ENCODE measurements at regions not wholly inside any gene's neighbourhood (a gene's known extent, or its start where the extent isn't known, plus 50 kb on each side); places are given as distances from the start of the nearest gene placed in this dataset.

DNA sequence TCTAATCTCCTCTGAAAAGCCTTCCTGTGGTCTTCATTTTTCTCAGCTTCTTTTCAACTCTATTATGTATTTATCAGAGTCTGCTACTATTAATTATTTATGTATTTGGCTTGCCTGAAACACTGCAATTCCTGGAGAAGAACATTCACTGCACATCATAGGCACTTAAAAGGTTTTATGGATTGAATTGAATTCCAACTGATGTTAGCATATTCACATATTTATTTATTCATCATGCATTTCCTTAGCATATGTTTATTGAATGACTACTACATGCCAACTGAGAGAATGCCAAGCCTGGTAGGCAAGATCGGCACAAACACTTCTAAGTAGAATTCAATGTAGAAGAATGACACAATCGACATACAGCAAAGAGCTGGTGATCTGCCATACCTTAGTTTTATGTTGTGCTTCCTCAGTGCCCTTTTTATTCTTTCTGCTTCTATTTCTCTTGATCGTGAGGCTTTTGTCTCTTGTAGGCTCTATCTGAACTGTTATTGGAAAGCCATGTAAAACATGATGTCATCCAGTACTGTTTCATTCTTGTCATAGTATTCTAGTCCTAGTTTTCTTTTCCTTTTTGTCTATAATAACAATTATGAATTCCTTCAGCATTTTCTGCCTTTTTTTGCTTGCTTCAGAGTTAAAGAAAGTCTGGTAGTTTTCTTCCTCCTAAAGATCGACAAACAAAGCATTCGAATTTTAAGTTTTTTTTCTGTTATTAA lies 454.2 kb downstream of the TLE4 start:
- Histone ChIP-seq H3K36me3 (no peaks in the 10 kb centered on the region), H3K27me3 (no peaks in the 10 kb centered on the region), H3K4me3 (no peak overlapping the region), H3K27ac (no peak overlapping the region), H3K4me1 (no peaks in the 10 kb centered on the region), H3K9me3 (no peaks in the 10 kb centered on the region)
- intact Hi-C loops (cut with DNase I; ENCODE audit: low total_unique reads), result no loop called here
- in situ Hi-C loops (cut with MboI; ENCODE audit: low sequenced_read_pairs in 4 of 4), result no loop called here
- ATAC-seq (no peak), DNase-seq (no peak)
- TF ChIP-seq CTCF (IDR thresholded peaks at IDR 0.05 in 4 of 5, conservative IDR thresholded peaks at IDR 0.05 in 1 of 5) (no peak), POLR2A (IDR thresholded peaks at IDR 0.05) (no peak)

DNA sequence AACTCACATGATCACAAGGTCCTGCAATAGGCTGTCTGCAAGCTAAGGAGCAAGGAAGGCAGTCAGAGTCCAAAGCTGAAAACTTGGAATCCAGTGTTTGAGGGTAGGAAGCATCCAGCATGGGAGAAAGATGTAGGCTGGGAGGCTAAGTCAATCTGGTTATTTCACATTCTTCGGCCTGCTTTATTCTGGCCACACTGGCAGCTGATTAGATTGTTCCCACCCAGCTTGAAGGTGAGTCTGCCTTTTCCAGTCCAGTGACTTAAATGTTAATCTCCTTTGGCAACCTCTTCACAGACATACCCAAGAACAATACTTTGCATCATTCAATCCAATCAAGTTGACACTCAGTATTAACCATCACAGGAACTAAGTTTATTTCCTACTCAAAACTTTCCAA lies 453.4 kb downstream of the TLE4 start:
- in situ Hi-C loops (cut with MboI; ENCODE audit: low sequenced_read_pairs in 4 of 4) (no loop called here), intact Hi-C loops (cut with DNase I; ENCODE audit: low total_unique reads) (no loop called here)
- Histone ChIP-seq H3K36me3 (no peaks in the 10 kb centered on the region), H3K27me3 (no peaks in the 10 kb centered on the region), H3K4me3 (no peak overlapping the region), H3K9me3 (no peaks in the 10 kb centered on the region), H3K27ac (no peak overlapping the region), H3K4me1 (no peaks in the 10 kb centered on the region)
- DNase-seq (no peak), ATAC-seq (no peak)
- TF ChIP-seq POLR2A (IDR thresholded peaks at IDR 0.05) (no peak), CTCF (IDR thresholded peaks at IDR 0.05 in 4 of 5, conservative IDR thresholded peaks at IDR 0.05 in 1 of 5) (no peak)

GRCh38 chr9:80020530-80020929 lies 448.8 kb downstream of the TLE4 start:
- H3K4me1 ChIP-seq, result no peaks in the 10 kb centered on the region
- H3K9me3 ChIP-seq, result no peaks in the 10 kb centered on the region
- DNase-seq, result no peak
- intact Hi-C loops (cut with DNase I; ENCODE audit: low total_unique reads), result no loop called here
- TF ChIP-seq POLR2A (IDR thresholded peaks at IDR 0.05) (no peak), CTCF (IDR thresholded peaks at IDR 0.05 in 4 of 5, conservative IDR thresholded peaks at IDR 0.05 in 1 of 5) (no peak)
- in situ Hi-C loops (cut with MboI; ENCODE audit: low sequenced_read_pairs in 4 of 4), result no loop called here
- H3K4me3 ChIP-seq, result no peak overlapping the region
- no peaks in the 10 kb centered on the region for H3K27me3 ChIP-seq
- H3K27ac ChIP-seq, result no peak overlapping the region
- no peaks in the 10 kb centered on the region for H3K36me3 ChIP-seq
- ATAC-seq, result no peak

DNA sequence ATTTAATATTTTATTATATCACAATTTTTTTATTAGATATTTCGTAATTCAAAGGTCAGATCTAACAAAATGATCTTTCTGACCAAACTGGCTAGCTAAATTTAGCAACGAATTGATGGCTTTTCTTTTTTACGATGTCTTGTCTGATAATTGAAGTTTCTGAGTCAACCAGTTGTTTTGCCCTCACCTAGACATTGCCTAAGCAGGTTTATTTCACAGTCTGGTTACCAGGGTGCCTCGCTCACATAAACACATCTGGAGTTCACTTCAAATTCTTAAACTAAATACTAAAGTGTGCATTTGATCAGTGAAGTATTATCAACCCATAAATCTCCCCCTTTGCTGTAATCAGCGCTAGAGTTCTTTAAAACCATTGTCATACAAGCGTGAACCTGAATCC lies 448.3 kb downstream of the TLE4 start:
- H3K4me3 ChIP-seq, result no peak overlapping the region
- intact Hi-C loops (cut with DNase I; ENCODE audit: low total_unique reads), result no loop called here

More for the DNA sequence above, 448.3 kb downstream of the TLE4 start:
- Histone ChIP-seq H3K36me3 (no peaks in the 10 kb centered on the region), H3K27me3 (no peaks in the 10 kb centered on the region), H3K4me1 (no peaks in the 10 kb centered on the region), H3K27ac (no peak overlapping the region), H3K9me3 (no peaks in the 10 kb centered on the region)
- no peak for TF ChIP-seq POLR2A (IDR thresholded peaks at IDR 0.05)
- TF ChIP-seq CTCF (IDR thresholded peaks at IDR 0.05 in 4 of 5, conservative IDR thresholded peaks at IDR 0.05 in 1 of 5), result no peak
- no peak for DNase-seq
- no peak for ATAC-seq
- in situ Hi-C loops (cut with MboI; ENCODE audit: low sequenced_read_pairs in 4 of 4), result no loop called here
